AG10803 (cell line): ENCODE measurements at regions not wholly inside any gene's neighbourhood (a gene's known extent, or its start where the extent isn't known, plus 50 kb on each side); places are given as distances from the start of the nearest gene placed in this dataset.
A peak's percentile ranks its signal among the peaks of the same experiment; 100 is the strongest.

Experiments
- DNase-seq: peaks from one replicate; pipeline ENCODE4 v3.0.0; 2010; ENCODE audit warnings: low read depth
- H3K4me3 ChIP-seq: 2 replicates; pipeline ENCODE4 v1.5.1; 2011; ENCODE audit warnings: mild to moderate bottlenecking, low read length, control low read depth
- TF ChIP-seq, protein P1 (sequence below): conservative IDR thresholded peaks from 2 replicates; pipeline ENCODE4 v1.5.1; 2011; ENCODE audit warnings: mild to moderate bottlenecking, low read length, control low read depth, inconsistent platforms

DNA sequence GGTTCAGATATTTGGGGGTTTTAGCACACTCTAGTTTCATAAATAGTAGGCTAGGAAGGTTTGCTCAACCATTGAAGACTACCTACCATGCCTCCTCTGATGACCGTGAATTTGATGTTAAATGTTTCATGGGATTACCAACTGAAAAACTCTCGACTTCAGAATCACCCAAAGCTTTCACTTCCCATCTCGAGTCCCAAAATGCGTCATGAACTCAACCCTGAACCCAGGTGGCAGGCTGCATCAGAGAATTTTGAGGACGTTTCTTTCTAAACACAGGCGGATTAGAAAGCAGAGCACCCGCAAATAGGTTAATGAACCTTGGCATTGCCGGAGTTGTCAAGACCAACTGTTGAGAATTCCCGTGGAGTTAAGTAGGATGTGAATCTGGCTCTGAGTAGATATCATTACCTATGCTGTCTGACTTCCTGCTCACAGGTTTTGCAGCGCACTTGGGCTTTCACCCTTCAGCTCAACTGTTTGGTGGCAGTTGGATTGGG is 98.4 kb upstream of the ADTRP start:
- TF ChIP-seq, protein P1, sequence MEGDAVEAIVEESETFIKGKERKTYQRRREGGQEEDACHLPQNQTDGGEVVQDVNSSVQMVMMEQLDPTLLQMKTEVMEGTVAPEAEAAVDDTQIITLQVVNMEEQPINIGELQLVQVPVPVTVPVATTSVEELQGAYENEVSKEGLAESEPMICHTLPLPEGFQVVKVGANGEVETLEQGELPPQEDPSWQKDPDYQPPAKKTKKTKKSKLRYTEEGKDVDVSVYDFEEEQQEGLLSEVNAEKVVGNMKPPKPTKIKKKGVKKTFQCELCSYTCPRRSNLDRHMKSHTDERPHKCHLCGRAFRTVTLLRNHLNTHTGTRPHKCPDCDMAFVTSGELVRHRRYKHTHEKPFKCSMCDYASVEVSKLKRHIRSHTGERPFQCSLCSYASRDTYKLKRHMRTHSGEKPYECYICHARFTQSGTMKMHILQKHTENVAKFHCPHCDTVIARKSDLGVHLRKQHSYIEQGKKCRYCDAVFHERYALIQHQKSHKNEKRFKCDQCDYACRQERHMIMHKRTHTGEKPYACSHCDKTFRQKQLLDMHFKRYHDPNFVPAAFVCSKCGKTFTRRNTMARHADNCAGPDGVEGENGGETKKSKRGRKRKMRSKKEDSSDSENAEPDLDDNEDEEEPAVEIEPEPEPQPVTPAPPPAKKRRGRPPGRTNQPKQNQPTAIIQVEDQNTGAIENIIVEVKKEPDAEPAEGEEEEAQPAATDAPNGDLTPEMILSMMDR, result no peak
- DNase-seq, result no peak
- H3K4me3 ChIP-seq, result no peak overlapping the region

DNA sequence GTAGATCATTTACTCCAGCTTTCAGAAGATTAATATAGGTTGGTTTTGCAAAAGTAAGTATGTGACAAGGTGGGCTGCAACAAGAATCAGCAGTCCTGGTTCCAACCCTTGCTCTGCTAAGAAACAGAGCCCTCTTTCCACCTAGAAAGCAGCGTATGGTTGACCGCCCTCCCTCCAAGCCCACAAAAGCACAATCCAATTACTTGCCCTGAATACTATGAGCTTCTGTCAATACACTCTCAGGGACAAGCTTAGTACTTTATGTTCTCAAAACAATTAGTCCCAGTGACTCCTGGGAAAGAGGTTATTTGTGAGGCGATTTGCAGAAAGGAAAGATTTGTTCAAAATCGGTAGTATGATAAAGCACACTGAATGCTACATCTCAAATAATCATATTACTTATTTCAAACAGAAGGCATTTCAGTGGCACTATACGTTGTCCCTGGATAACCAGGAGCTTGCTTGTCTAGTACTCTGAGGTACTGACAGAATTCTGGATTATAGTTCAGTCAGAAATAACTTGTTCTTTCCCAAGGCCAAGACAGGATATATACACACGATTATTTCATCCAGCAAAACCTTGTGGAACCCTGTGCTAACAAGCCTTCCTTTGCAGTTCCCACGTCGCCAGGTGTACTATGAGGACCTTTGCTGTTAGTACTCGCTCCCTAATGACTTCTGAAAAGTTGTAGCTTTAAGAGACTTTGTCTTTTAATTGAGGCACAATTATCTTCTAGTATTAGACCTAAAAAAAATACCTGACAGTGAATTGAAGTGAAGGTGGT is 96.9 kb upstream of the ADTRP start:
- no peak overlapping the region for H3K4me3 ChIP-seq
- no peak for DNase-seq
- TF ChIP-seq, protein P1, result no peak

GRCh38 chr6:11869672-11870340 is 91.2 kb upstream of the ADTRP start:
- TF ChIP-seq, protein P1, result no peak
- H3K4me3 ChIP-seq, result no peak overlapping the region
- peak; percentile 60 for DNase-seq

- no peak for DNase-seq
- no peak overlapping the region for H3K4me3 ChIP-seq
- TF ChIP-seq, protein P1, result no peak
These were observed 89.8 kb upstream of the ADTRP start for GRCh38 chr6:11868392-11868791.

- TF ChIP-seq, protein P1, result no peak
- DNase-seq, result no peak
- H3K4me3 ChIP-seq, result no peak overlapping the region
These were observed 87.2 kb upstream of the ADTRP start for GRCh38 chr6:11865680-11866300.

DNA sequence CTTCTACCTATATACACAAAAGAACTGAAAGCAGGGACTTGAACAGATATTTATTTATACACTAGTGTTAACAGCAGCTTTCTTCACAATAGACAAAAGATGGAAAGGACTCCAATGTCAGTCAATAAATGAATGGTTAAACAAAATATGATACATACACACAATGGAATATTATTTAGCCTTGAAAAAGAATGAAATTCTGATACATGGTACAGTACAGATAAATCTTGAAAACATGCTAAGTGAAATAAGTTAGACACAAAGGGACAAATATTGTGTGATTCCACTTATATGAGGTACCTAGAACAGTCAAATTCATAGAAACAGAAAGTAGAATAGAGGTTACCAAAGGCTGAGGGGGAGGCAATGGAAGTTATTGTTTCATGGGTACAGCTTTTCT is 79.8 kb upstream of the ADTRP start:
- TF ChIP-seq, protein P1, result no peak

DNA sequence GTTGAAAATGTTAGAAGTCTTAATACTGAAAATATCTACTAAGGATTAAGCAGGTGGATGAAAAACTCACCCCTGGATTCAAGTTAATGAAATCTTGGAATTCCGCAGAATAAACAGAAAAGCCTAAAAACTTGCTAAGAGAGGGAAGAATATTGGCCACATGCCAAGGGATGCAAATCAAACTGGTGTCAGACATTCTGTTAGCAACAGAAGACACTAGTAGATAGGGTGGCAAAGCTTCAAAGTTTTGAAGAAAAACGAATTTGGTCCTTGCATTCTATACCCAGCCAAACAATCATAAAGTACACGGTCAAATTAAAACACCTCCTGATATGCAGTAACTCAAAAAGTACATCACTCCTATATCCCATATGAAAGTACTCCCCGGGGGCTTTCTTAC is 77.1 kb upstream of the ADTRP start:
- TF ChIP-seq, protein P1, result no peak
- no peak overlapping the region for H3K4me3 ChIP-seq
- no peak for DNase-seq

More for the DNA sequence above, 79.8 kb upstream of the ADTRP start:
- H3K4me3 ChIP-seq, result no peak overlapping the region
- no peak for DNase-seq
